ENCODE measurements at regions not wholly inside any gene's neighbourhood (a gene's known extent, or its start where the extent isn't known, plus 50 kb on each side); places are given as distances from the start of the nearest gene placed in this dataset.
"Not testable (repeated sequence)": the region's sequence is repeated elsewhere in the genome, so short reads cannot be mapped to it uniquely, and the experiment has no call there.

DNA sequence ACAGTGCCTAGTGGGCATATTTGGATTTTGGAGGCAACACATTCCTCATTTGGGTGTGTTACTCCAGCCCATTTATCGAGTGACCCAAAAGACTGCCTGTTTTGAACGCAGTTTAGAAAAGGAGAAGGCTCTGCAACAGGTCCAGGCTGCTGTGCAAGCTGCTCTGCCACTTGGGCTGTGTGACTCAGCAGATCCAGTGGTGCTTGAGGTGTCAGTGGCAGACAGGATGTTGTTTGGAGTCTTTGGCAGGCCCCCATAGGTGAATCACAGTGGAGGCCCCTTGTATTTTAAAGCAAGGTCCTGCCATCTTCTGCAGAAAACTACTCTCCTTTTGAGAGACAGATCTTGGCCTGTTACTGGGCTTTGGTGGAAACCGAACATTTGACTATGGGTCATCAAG, 104.0 kb downstream of the DNAJB9 start:
- ATAC-seq; DNase-seq (ENCODE audit: missing footprints); intact Hi-C loops (cut with DNase I): not testable (repeated sequence)

DNA sequence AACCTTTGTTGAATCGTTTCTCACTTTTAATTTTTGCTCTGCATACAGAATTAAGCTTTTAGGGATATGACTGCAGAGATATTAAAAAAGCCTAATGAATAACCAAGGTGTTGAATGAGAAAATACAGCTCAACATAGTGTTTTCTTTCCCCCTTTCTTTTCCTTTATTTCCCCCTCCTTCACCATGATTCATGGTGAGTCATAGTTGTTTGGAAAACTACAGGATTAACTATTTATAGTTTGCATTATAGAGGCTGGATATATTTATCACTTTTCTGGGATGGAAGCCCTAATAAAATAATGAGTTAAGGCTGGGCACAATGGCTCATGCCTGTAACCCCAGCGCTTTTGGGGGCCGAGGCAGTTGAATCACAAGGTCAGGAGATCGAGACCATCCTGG, 115.0 kb downstream of the DNAJB9 start:
- ATAC-seq (no peak), DNase-seq (ENCODE audit: missing footprints) (no peak)
- intact Hi-C loops (cut with DNase I) = no loop called here

DNA sequence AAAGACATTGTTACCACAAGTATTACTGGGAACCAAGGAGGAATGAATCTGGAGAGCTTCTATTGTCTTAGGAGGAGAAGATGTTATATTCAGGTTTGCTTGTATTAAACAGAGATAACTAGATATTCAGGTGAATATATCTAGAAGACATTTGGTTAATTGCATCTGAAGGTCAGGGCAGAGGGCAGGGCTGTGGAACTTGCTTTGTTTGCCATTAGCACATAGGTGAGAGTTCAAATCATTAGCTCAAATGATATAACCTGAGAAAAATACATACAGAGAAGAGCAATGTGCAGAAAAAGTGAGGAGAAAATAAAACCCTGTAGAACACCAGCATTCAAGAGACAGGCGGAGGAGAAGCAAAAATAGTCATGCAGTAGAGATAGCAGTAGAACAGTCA, 116.8 kb downstream of the DNAJB9 start:
- no peak for DNase-seq (ENCODE audit: missing footprints)

DNA sequence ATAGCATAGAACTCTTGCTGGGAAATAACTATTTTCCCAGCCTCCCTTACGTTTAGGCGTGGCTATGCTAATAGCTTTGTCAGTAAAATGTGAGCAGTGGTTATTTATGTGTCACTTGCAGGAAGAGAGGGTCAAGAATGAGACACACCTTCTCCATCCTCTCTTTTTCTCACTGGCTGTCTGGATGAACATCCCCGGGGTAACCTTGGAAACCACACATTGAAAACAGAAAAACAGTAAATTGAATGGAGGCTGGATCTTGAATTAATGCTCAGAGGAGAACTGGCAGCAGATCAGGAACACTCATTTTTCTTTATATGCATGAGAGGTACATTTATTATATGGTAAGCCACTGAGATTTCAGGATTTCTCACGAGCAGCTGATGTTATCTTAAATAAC, 127.6 kb downstream of the DNAJB9 start:
- no peak for DNase-seq (ENCODE audit: missing footprints)
- no peak for ATAC-seq
- intact Hi-C loops (cut with DNase I) = no loop called here

More for the DNA sequence above, 116.8 kb downstream of the DNAJB9 start:
- ATAC-seq = no peak
- intact Hi-C loops (cut with DNase I) = no loop called here

DNA sequence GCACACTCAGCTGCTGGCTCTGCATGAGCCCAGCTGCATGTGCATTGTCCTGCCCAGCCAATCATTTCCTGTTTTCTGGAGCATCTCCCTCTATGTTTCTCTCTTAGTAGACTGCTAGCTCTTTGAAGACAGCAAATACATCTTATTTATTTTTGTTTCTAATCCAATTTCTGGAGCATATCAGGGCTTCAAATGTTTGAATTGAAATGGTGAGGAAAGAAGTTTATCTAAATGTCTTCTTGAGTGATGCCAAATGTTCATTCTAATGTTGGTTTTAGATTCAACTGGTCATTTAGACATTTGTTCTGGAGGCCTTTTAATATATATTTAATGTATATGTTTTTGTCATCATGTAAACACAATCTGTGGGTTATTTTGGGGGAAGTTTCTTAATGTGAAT, 141.9 kb downstream of the DNAJB9 start:
- ATAC-seq = no peak
- DNase-seq (ENCODE audit: missing footprints) = no peak
- intact Hi-C loops (cut with DNase I) = no loop called here

DNA sequence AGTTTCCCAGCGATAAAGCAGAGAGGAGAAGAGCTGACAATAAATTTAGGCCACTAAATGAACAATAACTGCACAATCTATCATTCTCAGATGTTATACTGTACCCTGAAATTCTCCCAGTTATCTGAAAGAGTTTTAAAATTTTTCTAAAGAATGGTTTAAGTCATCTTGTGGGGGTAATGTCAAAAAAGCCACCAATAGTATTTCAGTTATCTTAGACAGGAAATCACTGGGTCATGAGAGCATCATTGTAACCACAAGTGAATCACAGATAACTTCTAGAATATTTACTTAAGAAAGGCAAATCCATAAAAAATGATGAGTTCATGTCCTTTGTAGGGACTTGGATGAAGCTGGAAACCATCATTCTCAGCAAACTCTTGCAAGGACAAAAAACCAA, 147.1 kb downstream of the DNAJB9 start:
- DNase-seq (ENCODE audit: missing footprints) = no peak
- intact Hi-C loops (cut with DNase I) = no loop called here
- ATAC-seq = no peak

DNA sequence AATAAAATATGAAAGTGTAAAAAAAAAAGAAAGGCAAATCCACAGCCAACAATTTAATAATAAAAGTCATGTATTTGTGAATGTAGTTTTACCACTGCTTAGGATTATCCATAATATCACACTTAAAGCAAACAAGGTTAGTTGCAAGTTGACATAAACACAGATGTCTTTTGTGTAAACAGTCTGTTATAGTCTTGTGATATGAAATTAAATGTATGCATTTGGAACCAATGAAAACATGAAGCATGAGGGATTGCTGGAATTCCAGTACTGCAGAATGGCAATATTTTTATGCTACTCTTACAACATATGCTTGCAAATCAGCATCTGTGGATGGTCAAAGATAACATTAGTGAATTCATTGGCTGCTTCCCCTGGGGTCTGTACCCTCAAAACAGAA, 148.1 kb downstream of the DNAJB9 start:
- intact Hi-C loops (cut with DNase I) = no loop called here
- no peak for ATAC-seq
- no peak for DNase-seq (ENCODE audit: missing footprints)

DNA sequence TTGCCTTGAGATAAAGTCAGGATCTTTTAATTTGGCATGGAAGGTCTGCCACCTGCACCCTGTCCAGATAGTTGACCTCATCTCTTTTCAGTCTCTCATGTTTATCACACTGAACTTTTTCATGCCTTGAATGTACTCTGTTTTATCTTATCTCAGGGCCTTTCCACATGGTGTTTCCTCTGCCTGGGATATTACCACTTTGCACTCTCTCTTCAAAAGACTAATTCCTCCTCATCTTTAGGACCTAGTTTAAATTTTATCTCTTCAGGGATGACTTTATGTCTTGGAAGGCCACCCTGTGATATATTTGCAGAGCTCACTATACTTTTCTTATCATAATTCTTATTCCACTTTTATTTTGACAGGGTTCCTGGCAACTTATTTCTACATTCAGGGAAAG, 150.0 kb downstream of the DNAJB9 start:
- intact Hi-C loops (cut with DNase I) = no loop called here
- DNase-seq (ENCODE audit: missing footprints) = no peak
- ATAC-seq = no peak

DNA sequence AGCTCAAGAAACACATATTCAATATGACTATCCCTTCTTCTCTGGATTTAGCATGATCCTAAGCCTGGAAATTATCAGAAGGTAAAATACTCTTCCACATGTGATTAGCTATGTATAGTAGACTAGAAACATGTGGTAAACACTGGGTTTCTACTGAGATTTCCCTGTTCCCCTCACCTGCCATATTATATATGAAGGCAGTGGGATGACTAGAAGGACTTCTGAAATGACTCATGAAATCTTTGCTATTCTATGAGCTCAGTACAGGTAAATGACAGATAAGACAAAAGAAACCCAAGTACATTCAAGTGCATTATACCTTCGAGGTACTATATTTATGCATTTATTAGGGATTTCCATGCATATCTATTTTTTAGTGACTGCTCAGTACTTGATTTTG, 152.9 kb downstream of the DNAJB9 start:
- intact Hi-C loops (cut with DNase I) = no loop called here

DNA sequence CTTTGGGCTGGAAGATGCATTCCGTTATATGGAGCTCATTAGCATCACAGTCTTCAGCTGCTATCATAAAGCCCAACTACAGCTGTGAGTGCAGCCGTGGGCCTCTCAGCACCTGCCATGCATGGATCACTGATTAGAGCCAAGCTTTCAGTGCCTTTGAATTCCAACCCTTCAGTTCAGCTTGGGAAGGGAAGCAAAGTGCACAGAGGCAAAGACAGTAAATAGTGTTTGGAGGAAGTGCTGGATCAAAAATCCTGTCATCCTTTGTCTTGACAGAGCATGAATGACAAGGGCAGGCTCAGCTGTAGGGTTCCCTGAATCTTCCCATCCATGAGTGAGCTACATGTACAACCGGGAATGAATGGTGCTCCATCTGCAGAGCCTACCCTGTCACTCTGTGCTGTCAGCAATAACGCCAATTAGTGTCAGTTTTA, 153.7 kb downstream of the DNAJB9 start:
- DNase-seq (ENCODE audit: missing footprints) (no peak), ATAC-seq (no peak)
- intact Hi-C loops (cut with DNase I) = no loop called here

More for the DNA sequence above, 152.9 kb downstream of the DNAJB9 start:
- DNase-seq (ENCODE audit: missing footprints) = no peak
- ATAC-seq = no peak

DNA sequence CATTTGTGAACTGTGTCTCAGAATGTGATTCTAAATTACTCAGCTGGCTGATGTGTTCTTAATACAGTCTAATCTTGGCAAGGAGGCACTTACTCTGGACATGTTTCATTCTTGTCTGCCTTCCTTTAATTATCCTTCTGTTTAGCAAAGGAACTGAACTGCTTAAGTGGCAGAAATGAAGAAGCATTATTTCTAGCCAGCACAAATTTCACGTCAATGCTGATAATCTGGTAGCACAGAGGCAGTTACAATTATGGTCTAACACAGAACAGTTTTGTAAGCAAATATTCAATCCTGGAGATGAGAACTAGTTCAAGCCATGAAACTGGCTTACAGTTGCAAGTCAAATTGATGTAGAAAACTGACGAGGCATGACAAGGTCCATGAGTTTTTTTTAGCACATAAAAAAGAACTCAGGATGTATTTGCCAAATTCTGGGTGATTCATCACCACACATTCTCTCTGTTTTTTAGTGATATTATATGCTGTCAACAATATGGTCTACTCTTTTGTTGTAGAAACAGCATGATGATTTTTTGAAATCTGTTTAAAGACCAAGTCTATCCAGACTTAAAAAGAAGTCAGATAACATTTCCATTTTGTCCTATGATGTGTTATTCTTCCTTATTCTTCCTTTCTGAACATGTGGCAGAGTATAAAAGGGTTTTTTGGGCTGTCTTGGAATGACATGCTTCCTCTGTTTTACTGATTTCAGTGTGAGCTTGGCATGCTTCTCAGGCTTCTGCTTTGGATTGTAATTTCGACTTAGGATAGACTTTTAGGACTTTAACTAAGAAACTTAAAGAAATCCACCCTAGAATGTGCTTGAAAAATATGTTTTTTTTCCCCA, 154.8 kb downstream of the DNAJB9 start:
- DNase-seq (ENCODE audit: missing footprints) = no peak
- intact Hi-C loops (cut with DNase I) = no loop called here
- no peak for ATAC-seq

DNA sequence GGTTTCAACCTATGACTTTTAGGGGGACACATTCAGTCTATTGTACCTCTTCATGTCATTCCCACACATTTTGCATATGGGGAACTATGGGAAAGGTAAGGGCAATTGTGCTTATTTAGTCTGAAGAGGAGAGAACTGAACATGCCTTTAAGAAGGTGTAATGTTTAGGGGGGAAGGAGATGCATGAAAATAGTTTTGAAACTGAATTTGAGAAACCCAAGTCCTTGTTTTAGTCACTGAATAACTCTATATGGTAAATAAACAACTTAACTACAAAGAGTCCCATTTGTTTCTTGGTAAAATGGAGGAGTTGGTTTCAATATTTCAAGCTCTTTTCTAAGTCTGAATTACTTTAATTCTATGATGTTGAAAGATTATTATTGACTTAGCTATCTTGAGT, 166.1 kb downstream of the DNAJB9 start:
- DNase-seq (ENCODE audit: missing footprints) (no peak), ATAC-seq (no peak)
- intact Hi-C loops (cut with DNase I) = no loop called here

DNA sequence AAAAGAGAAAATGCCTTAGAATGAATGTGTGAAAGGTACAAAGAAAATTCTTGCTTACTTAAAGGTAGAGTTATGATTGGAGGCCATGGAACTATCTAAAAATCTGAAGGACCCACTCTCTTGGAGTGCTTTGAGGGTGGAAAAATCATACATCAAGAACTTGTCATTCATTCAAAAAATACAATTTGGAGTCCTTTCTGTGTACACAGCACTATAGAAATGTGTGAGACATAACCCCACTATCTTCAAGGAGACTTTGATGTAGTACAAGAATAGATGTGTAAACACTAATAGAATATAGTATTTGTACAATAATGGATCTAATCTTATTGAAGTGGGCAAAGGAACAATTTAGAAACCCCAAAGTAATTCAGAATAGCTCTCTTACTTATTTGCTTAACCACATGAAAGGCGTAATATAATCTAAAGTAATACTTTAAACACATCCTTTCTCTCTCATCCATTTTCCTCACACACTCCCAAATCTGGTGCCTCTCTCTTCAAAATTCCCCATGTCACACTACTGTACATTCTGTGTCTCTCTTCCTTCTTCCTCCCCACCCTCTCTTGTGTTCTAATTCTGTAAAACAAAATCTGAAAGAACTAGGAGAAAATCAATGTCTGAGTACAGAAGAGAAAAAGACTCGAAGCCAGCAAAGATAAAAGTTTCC, 166.7 kb downstream of the DNAJB9 start:
- intact Hi-C loops (cut with DNase I) = no loop called here
- DNase-seq (ENCODE audit: missing footprints) = no peak
- no peak for ATAC-seq

DNA sequence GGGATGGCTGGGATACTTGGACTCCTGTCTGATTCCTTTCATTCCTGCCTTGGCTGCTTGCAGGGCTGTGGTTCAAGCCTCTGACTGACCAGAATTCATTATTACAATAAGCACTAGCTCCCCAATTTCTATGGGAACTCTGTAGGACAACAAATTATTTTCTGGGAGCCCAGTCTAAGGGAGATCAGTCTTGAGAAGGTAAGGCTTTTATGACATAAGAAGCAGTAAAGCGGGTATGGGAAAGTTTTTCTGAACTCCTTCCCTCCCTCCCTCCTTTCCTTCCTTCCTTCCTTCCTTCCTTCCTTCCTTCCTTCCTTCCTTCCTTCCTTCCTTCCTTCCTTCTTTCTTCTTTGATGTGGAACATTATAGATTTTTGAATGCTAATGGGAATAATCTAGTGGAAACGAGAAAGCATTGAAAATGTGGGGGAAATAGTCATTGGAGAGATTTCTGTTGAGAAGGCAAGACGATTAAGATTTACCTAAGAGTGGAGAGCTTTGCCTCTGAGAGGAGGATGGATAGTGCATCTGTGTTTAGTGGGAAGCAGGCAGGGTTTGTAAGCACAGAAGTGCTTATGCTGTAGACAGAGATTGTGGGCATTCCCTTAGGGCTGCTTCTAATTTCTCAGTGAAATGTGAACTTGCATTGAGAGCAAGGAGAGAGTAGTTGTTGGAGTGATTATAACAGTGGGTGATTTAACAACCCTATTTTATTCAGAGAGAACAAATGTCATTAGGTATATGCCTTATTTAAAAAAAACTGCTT, 201.5 kb downstream of the DNAJB9 start:
- ATAC-seq = no peak
- intact Hi-C loops (cut with DNase I) = no loop called here
- DNase-seq (ENCODE audit: missing footprints) = no peak

DNA sequence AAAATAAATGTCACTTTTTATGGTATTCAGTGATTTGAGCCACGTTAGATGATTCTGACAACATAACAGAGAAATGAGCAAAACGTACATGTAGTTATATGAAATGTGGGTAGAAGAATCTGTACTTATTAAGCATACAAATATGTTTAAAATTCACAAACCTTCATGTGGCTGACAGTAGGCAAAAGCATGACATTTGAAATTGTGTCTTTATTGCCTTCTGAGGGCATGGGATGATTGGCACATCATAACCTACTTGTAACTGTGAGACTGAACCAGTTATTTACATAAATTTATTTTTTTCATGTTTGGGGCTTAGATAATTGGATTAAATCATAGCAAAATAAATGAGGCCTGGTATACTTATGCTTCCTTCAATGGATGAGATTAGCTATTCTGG, 202.2 kb downstream of the DNAJB9 start:
- intact Hi-C loops (cut with DNase I) = no loop called here
- ATAC-seq (no peak), DNase-seq (ENCODE audit: missing footprints) (no peak)

DNA sequence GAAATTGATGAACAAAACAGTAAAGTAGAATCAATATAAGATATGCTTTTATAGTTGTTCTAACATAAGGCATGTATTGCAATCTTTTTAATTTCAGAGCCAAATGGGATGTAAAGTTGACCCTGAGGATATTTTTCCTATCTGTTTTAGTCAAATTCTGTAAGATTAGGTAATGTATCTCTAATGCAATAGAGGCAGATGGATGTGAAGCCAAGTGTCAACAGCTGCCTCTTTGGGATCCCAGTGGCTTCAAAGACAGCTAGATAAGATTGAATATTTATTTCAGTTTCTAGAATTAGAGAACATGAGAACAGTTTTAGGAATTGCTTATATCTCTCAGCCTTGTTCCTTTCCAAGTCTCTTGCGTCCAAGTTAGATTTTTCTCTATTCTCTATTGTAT, 208.3 kb downstream of the DNAJB9 start:
- intact Hi-C loops (cut with DNase I) = no loop called here
- DNase-seq (ENCODE audit: missing footprints) = no peak
- ATAC-seq = no peak

DNA sequence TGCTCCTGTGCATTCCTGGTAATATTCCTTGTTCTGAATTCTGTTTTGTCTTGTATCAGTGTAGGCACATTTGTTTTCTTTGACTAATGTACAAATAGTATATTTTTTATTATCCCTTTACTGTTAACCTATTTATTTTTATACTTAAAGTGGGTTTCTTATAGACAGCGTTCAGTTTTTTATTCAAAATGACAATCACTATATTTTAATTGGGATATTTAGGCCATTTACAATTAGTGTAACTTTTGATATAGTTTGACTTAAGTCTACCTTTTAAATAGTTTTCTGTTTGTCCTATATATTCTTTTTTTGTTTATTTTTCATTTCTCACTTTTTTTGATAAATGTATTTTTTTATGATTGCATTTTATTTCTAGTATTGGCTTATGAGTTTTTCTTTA, 219.8 kb downstream of the DNAJB9 start:
- no peak for ATAC-seq
- intact Hi-C loops (cut with DNase I) = no loop called here
- DNase-seq (ENCODE audit: missing footprints) = no peak

DNA sequence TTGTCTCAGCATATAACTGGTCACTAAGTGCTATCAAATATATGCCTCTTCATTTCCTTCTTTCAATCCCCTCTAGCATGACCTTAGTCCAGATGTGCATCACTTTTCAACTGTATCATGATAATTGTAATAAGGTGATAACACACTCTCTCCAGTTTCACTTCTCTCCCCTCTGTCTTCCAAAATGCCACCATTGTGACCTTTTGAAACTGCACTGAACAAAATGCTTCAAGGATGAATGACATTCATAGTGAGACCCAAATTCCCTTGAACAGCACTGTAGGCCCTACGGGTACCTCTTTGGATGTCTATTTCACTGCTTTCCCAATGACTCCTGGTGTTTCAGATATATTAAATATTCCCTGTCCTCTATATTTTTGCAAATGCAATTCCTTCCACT, 224.8 kb downstream of the DNAJB9 start:
- ATAC-seq = no peak
- intact Hi-C loops (cut with DNase I) = no loop called here

DNA sequence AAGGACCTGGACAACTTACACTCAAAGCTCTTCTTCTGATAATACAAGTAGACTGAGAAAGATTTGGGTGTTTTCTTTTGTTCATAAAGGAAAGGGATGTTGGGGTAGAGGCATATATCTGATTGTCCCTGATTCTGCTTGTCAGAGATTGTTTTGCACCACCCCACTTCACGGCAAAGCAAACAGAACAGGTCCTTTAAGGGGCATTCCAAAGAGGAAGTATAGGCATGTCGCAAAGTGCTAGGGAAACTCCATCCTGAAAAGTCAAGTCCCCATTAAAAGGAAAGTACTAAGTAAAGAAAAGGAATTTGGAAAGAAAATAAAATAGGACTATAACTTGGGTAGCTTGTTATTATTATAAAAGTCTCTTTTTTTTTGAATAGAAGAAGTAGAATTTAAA, 233.0 kb downstream of the DNAJB9 start:
- no peak for ATAC-seq
- intact Hi-C loops (cut with DNase I) = no loop called here

More for the DNA sequence above, 224.8 kb downstream of the DNAJB9 start:
- DNase-seq (ENCODE audit: missing footprints) = no peak

More for the DNA sequence above, 233.0 kb downstream of the DNAJB9 start:
- no peak for DNase-seq (ENCODE audit: missing footprints)
